C4-2B (cell line): ENCODE measurements at regions not wholly inside any gene's neighbourhood (a gene's known extent, or its start where the extent isn't known, plus 50 kb on each side); places are given as distances from the start of the nearest gene placed in this dataset.

Experiments
- H3K27ac ChIP-seq: fragments of 450-650 bp; 2 replicates; pipeline ENCODE4 v1.5.1; 2017
- ZFX ChIP-seq: fragments of 450-650 bp; IDR thresholded peaks from 2 replicates; pipeline ENCODE4 v1.6.1; 2017
- TF ChIP-seq, protein P1 (sequence below): fragments of 450-650 bp; conservative IDR thresholded peaks from 2 replicates; pipeline ENCODE4 v1.5.1; 2017; ENCODE audit warnings: mild to moderate bottlenecking

- TF ChIP-seq, protein P1, sequence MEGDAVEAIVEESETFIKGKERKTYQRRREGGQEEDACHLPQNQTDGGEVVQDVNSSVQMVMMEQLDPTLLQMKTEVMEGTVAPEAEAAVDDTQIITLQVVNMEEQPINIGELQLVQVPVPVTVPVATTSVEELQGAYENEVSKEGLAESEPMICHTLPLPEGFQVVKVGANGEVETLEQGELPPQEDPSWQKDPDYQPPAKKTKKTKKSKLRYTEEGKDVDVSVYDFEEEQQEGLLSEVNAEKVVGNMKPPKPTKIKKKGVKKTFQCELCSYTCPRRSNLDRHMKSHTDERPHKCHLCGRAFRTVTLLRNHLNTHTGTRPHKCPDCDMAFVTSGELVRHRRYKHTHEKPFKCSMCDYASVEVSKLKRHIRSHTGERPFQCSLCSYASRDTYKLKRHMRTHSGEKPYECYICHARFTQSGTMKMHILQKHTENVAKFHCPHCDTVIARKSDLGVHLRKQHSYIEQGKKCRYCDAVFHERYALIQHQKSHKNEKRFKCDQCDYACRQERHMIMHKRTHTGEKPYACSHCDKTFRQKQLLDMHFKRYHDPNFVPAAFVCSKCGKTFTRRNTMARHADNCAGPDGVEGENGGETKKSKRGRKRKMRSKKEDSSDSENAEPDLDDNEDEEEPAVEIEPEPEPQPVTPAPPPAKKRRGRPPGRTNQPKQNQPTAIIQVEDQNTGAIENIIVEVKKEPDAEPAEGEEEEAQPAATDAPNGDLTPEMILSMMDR = no peak
- no peak for TF ChIP-seq ZFX
- peak overlapping the region; percentile 48; the same call in 1 of the 2 replicates for H3K27ac ChIP-seq
Observed at GRCh38 chr15:61421938-61422337, 192.8 kb upstream of the RORA start.

- H3K27ac ChIP-seq = peak overlapping the region; percentile 48; the same call in 1 of the 2 replicates
- TF ChIP-seq, protein P1 = no peak
- no peak for TF ChIP-seq ZFX
Observed at GRCh38 chr15:61421470-61421869, 192.4 kb upstream of the RORA start.

GRCh38 chr15:61420546-61420945 is 191.4 kb upstream of the RORA start:
- TF ChIP-seq ZFX = no peak
- TF ChIP-seq, protein P1 = no peak
- no peak overlapping the region for H3K27ac ChIP-seq

GRCh38 chr15:61415617-61416120 is 186.6 kb upstream of the RORA start:
- no peak for TF ChIP-seq ZFX
- TF ChIP-seq, protein P1 = no peak
- H3K27ac ChIP-seq = no peak overlapping the region

DNA sequence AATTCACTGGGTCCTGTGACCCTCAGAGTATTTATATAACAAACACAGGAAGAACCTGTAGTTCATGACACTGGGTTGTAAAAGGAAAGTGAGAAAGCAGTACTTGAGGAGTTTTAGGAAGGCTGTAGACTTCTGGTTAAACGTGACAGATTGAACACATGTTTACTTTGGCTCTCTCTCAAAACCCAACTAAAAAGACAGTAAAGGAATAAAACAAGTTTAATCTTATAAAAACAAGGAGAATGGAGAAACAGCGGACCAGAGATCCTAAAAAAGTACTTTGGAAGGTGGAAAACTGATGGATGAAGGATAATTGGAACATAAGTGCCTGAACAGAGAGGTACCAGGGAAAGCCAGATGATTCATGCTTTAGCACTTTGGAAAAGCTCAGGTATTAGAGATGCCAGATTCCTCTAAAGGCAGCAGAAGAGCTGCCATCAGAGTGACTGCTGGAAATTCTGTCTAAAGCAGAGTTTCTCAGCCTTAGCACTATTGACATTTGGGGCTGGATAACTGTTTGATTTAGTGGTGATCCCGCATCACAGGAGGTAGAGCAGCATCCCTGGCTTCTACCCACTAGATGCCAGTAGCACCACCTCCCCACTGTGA is 182.9 kb upstream of the RORA start:
- no peak overlapping the region for H3K27ac ChIP-seq
- TF ChIP-seq, protein P1 = no peak
- no peak for TF ChIP-seq ZFX

- no peak overlapping the region for H3K27ac ChIP-seq
- TF ChIP-seq, protein P1 = no peak
- TF ChIP-seq ZFX = no peak
Observed at GRCh38 chr15:61410662-61411061, 181.6 kb upstream of the RORA start.

DNA sequence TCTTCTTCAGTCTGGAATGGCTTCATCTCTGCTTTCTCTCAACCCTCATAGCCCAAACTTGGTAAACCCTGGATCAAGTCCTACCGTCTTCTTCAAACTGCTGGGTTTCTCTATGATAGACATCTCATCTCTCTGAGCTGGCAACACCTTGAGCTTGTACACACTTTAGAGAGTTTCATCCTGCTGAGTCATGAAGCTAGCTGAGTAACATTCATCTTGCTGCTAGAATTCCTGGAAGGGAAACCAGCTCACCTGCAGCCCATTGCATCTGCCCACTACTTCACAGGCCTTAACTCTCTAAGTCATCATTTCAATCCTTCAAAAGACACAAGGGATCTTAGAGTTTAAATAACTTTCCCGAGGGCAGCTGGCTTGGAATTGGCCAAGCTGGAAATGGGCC is 175.5 kb upstream of the RORA start:
- TF ChIP-seq ZFX = no peak
- TF ChIP-seq, protein P1 = no peak
- H3K27ac ChIP-seq = no peak overlapping the region
